NCI-H1694 treated with DMSO at 0.1 percent for 48 hours (cell line): ENCODE measurements at regions not wholly inside any gene's neighbourhood (a gene's known extent, or its start where the extent isn't known, plus 50 kb on each side); places are given as distances from the start of the nearest gene placed in this dataset.

Experiments used
- DNase-seq: peaks from one replicate; lab custom pipeline; 2025; lab: John Stamatoyannopoulos, UW

- no peak for DNase-seq
These were observed 51.7 kb upstream of the NEBL start for GRCh38 chr10:20948686-20949327.
